Ascending aorta (tissue), 2 donors: ENCODE measurements at regions not wholly inside any gene's neighbourhood (a gene's known extent, or its start where the extent isn't known, plus 50 kb on each side); places are given as distances from the start of the nearest gene placed in this dataset.

Experiments used
- DNase-seq, 2 donors: peaks; one replicate each; pipeline ENCODE4 v3.0.0-alpha.2; 2019; ENCODE audit warnings: low spot score in 2 of 2
- H3K27ac ChIP-seq, 2 donors: fragments of 200-600 bp; sonication (generic); one replicate each; pipeline ENCODE4 v1.5.1; 2016 to 2017; ENCODE audit warnings: mild to moderate bottlenecking in 1 of 2
- H3K27me3 ChIP-seq: fragments of 200-600 bp; sonication (generic); one replicate; pipeline ENCODE4 v1.5.1; 2017
- H3K36me3 ChIP-seq, 2 donors: fragments of 200-600 bp; sonication (generic); one replicate each; pipeline ENCODE4 v1.5.1; 2016
- H3K4me1 ChIP-seq, 2 donors: fragments of 200-600 bp; sonication (generic); one replicate each; pipeline ENCODE4 v1.5.1; 2016 to 2017; ENCODE audit warnings: mild to moderate bottlenecking in 1 of 2
- H3K4me3 ChIP-seq, 2 donors: fragments of 200-600 bp; sonication (generic); one replicate each; pipeline ENCODE4 v1.5.1; 2016 to 2017; ENCODE audit warnings: mild to moderate bottlenecking in 1 of 2
- H3K9me3 ChIP-seq, 2 donors: fragments of 200-600 bp; sonication (generic); one replicate each; pipeline ENCODE4 v1.5.1; 2016
- intact Hi-C: fragments of 100-400 bp; cut with DNase I; formaldehyde crosslinking; loops from one replicate; pipeline ENCODE4 v1.15.1; 2023
- TF ChIP-seq, protein P1 (sequence below), 3 experiments: fragments of 200-600 bp in 2 of 3; fragments of 450-650 bp in 1 of 3; sonication (generic) in 2 of 3; IDR thresholded peaks; one replicate each; pipeline ENCODE4 v1.5.1; 2016 to 2019; ENCODE audit warnings: antibody characterized with exemption in 3 of 3, mild to moderate bottlenecking in 1 of 3, moderate library complexity in 1 of 3

- Histone ChIP-seq H3K36me3 (no peaks in the 10 kb centered on the region), H3K27me3 (no peaks in the 10 kb centered on the region), H3K4me3 (no peak overlapping the region), H3K27ac (no peak overlapping the region), H3K9me3 (no peaks in the 10 kb centered on the region), H3K4me1 (no peaks in the 10 kb centered on the region)
- no peak for DNase-seq
- TF ChIP-seq, protein P1, sequence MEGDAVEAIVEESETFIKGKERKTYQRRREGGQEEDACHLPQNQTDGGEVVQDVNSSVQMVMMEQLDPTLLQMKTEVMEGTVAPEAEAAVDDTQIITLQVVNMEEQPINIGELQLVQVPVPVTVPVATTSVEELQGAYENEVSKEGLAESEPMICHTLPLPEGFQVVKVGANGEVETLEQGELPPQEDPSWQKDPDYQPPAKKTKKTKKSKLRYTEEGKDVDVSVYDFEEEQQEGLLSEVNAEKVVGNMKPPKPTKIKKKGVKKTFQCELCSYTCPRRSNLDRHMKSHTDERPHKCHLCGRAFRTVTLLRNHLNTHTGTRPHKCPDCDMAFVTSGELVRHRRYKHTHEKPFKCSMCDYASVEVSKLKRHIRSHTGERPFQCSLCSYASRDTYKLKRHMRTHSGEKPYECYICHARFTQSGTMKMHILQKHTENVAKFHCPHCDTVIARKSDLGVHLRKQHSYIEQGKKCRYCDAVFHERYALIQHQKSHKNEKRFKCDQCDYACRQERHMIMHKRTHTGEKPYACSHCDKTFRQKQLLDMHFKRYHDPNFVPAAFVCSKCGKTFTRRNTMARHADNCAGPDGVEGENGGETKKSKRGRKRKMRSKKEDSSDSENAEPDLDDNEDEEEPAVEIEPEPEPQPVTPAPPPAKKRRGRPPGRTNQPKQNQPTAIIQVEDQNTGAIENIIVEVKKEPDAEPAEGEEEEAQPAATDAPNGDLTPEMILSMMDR (IDR thresholded peaks at IDR 0.05): no peak
- intact Hi-C loops: no loop called here
These were observed 176.0 kb downstream of the NRP2 start for GRCh38 chr2:205858275-205858674.

DNA sequence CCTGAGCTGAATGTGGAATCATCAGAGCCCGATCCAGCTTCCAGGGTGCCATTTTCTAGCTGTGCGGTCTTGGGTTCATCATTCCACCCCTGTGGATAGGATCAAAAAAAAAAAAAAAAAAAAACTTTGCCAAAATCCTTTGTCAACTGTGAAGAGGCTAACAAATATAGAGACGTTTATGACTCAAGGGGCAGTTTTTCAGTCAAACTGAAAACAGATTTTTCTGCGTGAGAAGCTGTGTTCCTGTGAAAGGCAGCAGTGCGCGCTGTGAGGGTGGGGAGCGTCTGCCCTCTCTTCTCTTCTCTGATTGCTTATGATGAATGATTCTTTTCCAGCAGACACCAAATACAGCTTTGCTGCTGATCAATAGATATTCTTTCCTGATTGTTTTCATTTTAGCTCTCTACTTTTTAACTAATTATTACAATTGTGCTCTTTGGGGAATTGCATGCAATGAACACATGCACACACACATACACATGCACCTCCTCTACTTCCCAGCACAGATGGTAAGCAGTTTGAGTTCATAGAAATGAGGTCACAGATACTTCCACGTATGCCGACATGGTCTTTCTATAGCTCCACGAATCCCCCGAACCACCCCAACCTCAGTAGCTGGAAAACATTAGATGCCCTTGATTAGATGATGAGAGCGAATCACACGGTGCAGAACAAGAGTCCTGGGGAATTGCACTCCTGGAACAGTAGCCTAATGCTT lies 175.4 kb downstream of the NRP2 start:
- Histone ChIP-seq H3K27ac (no peak overlapping the region), H3K9me3 (no peaks in the 10 kb centered on the region), H3K4me1 (no peaks in the 10 kb centered on the region), H3K27me3 (no peaks in the 10 kb centered on the region), H3K36me3 (no peaks in the 10 kb centered on the region), H3K4me3 (no peak overlapping the region)
- DNase-seq: no peak
- intact Hi-C loops: no loop called here
- TF ChIP-seq, protein P1 (IDR thresholded peaks at IDR 0.05): no peak

DNA sequence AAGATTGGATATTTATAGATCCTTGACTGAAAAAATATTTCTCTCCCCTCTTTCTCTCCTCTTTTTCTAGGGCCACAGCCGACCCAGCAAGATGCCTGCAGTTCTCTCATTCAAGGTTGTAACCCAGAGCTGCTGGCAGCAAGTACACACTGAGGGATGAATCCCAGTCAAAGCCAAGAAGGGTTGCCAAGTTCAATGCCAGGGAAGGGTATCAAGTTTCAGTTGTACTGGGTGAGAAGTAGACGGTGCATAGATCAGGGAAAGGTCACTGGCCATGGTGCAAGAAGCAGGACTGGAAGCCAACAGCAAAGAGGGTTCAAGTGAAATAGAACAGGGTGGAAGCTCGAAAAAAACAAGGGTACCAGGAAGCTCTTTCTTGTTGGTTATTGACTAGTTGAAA lies 170.2 kb downstream of the NRP2 start:
- TF ChIP-seq, protein P1 (IDR thresholded peaks at IDR 0.05): no peak
- H3K27me3 ChIP-seq: no peaks in the 10 kb centered on the region
- no peaks in the 10 kb centered on the region for H3K36me3 ChIP-seq
- no peak for DNase-seq
- intact Hi-C loops: no loop called here
- no peaks in the 10 kb centered on the region for H3K4me1 ChIP-seq
- H3K27ac ChIP-seq: no peak overlapping the region
- H3K4me3 ChIP-seq: no peak overlapping the region
- H3K9me3 ChIP-seq: no peaks in the 10 kb centered on the region

DNA sequence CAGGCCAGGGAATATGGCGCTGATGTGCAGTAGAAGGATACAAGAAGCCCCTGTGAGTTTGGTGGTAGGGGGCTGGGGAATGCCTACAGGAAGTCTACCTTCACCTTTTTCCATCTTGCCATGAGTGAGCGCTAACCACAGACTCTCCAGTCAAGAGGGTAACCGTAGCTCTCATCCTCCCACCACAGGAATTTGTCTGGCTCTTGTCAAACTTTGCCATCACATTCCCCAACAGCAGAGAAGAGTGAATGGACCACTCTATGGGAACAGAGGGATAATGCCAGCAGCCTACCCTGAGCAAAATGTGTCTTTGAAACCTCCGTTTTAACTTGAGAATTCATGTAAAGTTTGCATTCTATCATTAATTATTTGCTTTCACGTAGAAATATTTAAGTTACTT lies 168.3 kb downstream of the NRP2 start:
- TF ChIP-seq, protein P1 (IDR thresholded peaks at IDR 0.05): no peak
- H3K36me3 ChIP-seq: no peaks in the 10 kb centered on the region
- DNase-seq: no peak

DNA sequence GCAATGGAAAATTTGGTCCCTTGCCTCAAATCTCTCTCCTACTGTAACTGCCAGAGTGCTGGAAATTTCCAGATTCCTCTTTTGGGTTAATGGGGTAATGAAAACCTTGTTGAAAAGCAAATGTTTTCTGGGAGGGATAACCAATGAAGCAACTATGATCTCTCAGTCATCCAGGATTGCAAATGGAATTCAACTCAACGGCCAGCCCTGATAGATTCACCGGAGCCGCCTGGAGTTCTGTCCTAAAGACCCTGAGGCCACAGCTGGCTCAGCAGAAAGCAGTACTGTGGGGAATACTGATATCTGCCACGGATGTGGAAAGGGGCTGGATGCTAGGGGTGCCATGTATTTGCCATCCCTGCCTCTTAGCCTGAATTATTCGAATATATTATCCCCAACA lies 167.8 kb downstream of the NRP2 start:
- TF ChIP-seq, protein P1 (IDR thresholded peaks at IDR 0.05): no peak
- Histone ChIP-seq H3K4me3 (no peak overlapping the region), H3K4me1 (no peaks in the 10 kb centered on the region), H3K27ac (no peak overlapping the region), H3K36me3 (no peaks in the 10 kb centered on the region), H3K27me3 (no peaks in the 10 kb centered on the region), H3K9me3 (no peaks in the 10 kb centered on the region)
- intact Hi-C loops: no loop called here
- DNase-seq: no peak

More for the DNA sequence above, 168.3 kb downstream of the NRP2 start:
- H3K27me3 ChIP-seq: no peaks in the 10 kb centered on the region
- H3K27ac ChIP-seq: no peak overlapping the region
- H3K4me3 ChIP-seq: no peak overlapping the region
- no peaks in the 10 kb centered on the region for H3K9me3 ChIP-seq
- intact Hi-C loops: no loop called here
- H3K4me1 ChIP-seq: no peaks in the 10 kb centered on the region

- Histone ChIP-seq H3K36me3 (no peaks in the 10 kb centered on the region), H3K27me3 (no peaks in the 10 kb centered on the region), H3K9me3 (no peaks in the 10 kb centered on the region), H3K27ac (no peak overlapping the region), H3K4me1 (no peaks in the 10 kb centered on the region), H3K4me3 (no peak overlapping the region)
- intact Hi-C loops: no loop called here
- DNase-seq: no peak
- TF ChIP-seq, protein P1 (IDR thresholded peaks at IDR 0.05): no peak
These were observed 166.8 kb downstream of the NRP2 start for GRCh38 chr2:205849136-205849535.
